HG02678 (cell line): ENCODE measurements at regions not wholly inside any gene's neighbourhood (a gene's known extent, or its start where the extent isn't known, plus 50 kb on each side); places are given as distances from the start of the nearest gene placed in this dataset.
"Not testable (repeated sequence)": the region's sequence is repeated elsewhere in the genome, so short reads cannot be mapped to it uniquely, and the experiment has no call there.

Experiments used
- ATAC-seq: cut with Tn5 transposase; IDR thresholded peaks from one replicate; pipeline ENCODE4 v1.9.1; 2021; ENCODE audit warnings: mild to moderate bottlenecking, moderate library complexity; ENCODE audit not compliant: unreplicated experiment

DNA sequence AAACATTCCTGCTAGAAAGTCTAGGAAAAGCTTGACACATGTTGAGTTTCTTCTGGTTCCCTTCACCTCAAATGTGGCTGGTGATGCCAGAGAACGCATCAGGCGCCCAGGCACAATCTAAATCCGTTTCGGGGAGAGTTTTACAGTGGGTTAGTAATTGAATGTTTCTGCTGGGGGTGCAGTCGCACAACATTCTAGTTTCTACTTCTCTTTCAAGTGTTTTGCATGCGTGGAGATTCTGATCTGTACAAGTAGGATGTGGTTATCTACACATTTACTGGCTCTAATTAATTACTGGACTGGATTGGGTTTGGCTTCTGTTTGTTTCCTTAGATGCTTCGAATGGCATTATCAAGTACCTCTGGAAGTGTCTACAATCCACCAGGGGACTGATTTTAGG is 173.8 kb downstream of the TMEM26 start:
- peak; percentile 96 for ATAC-seq

DNA sequence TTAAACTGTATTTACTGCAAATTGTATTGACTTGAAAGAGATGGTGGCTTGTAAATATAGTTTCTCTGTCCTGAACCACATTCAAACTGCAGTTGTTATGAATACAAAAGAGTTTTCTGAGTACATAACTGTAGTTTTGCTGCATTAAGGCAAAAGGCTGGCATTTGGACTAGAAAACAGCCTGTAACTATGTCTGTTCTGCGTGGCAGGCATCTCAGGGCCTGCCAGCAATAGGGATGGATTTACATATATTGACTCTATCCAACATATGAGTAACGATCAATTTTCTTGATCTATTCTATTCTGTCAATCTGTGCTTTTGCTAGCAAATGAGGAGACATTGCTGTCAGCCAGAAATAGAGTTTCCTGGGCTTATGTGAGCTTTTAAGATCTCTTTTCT is 174.6 kb downstream of the TMEM26 start:
- no peak for ATAC-seq

DNA sequence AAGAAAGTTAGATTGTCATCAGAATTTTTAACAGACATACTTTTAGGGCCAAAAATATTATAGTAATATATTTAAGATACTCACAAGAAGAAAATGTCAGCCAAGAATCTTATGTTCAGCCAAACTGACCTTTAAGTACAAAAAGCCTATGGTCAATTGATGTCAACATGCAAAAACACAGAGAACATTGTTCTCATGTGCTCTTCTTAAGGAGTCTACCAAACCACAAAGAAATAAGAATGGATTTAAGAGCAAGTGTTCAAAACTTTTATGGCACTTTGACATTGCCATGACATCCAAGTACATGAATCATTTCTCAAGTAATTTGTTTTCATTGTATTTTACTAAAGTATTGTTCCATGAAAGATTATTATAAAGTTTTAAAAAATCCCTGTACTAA is 180.4 kb downstream of the TMEM26 start:
- ATAC-seq, result no peak

DNA sequence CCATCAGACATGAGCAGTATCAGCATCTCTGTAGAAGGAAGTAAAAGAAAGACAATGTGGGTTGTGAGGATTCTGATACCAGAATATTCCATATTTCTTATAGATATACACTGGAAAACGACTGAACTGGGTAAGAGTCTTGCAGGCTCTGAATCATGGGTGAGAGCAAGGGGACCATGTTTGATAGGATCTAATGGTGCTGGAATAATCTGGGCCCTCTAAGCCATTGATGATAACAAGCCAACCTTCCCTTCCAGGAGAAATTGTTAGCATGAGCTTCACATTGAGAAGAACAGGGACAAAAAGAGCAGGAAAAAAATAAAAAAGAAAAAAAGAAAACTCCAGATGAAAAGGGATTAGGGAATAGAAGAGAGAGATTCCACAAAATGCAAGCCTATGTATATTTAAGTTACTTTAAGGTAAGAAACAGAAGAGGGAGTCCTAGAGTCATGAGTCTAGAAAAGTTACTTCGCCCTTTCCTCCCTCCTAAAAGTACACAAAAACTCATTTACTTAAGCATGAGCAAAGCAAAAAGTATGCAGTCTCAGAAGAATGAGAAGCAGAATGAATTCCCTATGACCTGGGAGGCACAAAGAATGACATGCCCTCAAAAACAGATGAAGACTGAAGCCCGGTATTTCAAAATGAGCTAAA is 181.9 kb downstream of the TMEM26 start:
- no peak for ATAC-seq

DNA sequence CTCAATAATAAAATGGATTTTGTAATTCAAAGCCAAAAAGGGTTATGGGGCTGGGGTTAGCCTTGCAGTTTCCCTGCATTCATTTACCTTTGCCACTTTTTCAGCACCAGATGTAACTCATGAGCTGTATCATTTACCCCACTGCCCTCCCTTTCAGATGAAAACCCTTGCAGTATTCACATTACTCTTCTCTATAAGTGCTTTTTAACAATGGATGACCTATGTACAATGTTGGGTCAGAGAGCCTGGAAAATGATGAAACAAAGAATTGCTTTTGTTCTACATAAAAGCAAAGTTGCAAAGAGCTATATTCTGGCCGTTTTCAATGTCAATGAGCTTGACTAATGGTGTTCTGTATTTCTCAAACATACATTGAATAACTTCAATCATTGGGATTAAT is 189.7 kb downstream of the TMEM26 start:
- ATAC-seq, result no peak

DNA sequence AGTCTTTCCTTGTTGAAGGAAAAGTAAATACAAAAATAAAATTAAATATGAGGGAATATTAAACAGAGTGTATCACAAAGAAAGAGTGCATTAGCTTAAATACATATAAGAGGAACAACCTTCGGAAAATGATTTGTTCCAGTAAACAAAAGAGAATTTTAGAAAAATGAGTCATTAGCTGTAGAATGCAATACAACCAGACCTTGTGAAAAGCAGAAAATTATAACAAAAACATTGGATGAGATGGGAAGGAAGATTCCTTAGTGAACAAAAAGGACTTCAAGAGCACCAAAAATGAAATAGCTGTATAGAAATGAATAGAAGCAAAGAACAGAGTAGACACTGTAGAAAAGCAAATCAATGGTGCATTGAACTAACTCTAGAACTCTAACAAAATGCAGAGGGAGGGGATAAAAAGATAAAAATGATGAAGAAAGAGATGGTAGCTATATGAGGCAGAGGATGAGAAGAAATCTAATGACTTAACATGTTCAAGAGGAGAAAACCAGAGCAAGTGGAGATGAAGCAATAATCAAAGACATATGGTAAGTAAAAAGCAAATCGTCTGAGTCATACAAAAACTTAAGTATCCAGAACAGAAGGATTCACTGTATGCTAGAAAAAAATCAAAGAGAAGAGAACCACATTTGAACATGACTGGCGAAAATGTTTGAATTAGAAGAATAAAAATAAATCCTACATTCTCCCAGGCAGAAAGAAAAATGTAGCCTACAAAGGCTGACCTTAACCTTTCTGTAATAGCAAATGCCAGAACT is 190.5 kb downstream of the TMEM26 start:
- no peak for ATAC-seq

DNA sequence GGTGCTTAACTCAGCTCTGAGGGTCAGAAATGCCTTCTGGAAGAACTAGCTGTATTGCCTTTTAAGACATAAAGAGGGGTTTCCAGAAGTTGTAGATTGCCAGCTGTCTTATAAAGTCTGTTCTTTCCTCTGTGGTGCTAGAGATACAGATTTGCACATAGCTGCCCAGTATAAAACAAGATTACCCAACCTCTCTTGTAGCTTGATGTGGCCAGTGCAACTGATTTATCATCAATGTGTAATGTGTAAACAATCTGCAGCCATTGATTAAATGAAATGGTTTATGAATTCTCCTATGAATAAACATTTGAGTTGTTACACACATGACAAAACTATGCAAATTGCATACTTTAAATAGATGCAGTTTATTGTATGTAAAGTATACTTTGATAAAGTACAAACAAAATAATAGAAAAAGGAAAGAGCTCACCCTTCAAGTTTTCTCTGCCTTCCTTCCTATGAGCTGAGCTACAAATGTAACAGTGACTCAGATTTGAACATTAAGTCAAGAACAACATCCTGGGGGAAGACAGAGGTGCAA is 195.2 kb downstream of the TMEM26 start:
- no peak for ATAC-seq

DNA sequence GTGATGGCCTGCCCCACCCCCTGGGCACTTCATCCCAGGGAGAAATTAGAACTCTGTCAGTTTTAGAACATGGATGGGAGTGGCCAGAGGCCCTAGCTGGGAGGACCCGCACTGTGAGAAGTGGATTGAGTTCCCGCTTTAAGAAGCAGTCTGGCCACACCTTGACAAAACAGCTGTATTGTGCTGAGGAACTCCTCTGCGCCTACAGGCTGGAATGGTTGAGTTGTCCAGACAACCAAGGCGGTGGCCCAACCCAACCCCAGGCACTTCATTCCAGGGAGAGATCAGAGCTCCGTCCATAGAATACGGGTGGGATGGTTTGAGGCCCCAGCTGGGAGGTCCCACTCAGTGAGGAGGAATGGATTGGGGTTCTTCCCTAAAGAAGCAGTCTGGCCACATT is 196.0 kb downstream of the TMEM26 start:
- no peak for ATAC-seq

DNA sequence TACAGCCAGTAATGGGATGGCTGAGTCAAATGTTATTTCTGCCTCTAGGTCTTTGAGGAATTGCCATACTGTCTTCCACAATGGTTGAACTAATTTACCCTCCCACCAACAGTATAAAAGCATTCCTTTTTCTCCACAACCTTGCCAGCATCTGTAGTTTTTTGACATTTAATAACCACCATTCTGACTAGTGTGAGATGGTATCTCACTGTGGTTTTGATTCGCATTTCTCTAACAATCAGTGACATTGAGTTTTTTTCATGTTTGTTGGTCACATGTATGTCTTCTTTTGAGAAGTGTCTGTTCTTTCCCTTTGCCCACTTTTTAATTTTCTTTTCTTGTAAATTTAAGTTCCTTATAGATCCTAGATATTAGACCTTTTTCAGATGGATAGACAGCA is 200.9 kb downstream of the TMEM26 start:
- ATAC-seq, result not testable (repeated sequence)

DNA sequence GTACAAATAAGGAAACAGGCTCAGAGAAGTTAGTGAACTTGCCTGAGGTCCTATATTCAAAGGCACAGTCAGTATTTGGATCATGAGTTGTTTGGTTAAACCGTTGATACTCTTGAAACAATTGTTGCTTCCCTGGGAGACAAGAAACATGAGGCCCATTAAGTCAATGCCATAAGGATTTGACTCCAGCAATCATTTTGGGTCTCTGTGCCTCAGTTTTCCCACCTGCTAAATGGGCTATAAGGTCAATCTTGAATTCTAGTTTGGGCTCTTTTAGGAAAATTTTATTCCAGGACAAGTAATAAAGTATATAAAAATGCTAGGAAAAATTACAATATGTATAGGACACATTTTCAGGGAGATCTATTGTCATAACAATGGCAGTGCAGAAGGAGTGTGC is 202.1 kb downstream of the TMEM26 start:
- ATAC-seq, result no peak

DNA sequence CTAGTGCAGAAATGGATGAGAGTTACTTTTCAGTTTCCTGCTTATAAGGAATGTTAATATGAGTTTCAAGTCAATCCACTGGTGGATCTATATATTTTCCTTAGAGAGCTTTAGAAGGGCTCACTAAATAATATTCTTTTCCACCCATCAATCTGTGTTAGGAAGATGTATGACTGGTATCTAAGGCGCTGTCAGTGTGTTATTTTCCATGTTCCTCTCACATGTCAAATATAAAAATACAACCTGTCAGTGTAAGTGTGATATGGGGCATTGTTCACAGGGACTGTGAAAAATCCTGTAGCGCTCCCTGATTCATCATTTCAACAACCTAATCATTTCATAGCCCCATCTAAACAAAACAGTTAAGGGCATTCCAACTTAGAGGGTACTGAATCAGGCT is 203.1 kb downstream of the TMEM26 start:
- no peak for ATAC-seq

DNA sequence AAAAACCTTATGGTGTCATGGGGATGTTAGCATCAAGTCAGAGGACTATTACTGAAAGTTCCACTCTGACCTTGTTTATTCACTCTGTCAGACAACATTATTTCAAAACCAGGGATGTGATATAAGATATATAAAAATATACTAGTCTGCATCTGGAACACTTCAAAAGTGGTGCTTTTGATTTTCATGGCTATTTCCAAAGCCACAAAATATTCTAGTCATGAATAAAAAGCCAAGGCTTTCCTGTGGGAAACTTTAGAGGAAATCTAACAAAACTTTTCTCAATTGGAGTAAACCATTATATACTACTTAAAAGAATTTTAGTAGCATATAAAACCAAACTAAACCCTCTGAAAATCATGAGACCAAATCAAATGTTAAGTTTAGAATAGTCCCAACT is 205.2 kb downstream of the TMEM26 start:
- no peak for ATAC-seq

DNA sequence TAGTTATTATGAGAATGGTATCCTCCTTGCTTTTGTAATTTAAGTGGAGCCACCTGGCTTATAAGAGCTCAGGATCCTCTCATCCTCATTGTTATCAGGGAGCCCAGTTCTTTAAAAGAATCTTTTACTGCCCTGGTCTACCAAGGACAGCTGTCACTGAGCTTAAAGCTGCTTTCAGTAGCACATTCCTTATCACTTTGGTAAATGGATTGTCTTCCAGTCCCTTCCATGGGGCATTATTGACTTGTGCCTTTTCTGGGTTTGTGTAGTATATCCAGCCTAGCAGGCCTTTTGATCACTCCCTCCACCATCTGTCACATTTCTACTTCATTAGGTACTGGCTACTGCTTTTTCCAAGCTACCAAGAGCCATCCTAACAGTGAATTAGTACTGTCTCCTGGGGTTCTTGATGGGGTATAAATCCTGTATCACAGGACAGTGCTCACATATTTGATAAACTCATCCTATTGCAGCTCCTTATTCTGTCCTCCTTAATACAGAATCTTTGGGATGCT is 208.9 kb downstream of the TMEM26 start:
- ATAC-seq, result no peak

DNA sequence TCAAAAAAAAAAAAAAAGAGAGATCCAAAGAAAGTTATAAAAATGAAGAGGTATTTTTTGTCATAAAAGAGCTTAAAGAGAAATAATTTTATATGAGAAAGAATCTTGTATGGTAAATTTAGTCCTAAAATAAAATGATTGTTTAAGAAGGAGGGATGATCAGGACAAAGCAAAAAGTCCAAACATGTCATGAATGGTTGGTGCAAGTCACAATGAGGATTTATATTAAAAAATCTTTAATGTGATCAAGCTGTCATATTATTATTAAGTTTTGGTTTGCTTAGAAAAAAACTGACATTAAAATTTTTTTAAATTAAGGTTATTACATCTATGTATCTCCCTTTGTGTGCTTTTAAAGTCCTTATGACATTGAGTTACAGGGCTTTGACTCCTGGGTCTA is 220.4 kb downstream of the TMEM26 start:
- ATAC-seq, result no peak

DNA sequence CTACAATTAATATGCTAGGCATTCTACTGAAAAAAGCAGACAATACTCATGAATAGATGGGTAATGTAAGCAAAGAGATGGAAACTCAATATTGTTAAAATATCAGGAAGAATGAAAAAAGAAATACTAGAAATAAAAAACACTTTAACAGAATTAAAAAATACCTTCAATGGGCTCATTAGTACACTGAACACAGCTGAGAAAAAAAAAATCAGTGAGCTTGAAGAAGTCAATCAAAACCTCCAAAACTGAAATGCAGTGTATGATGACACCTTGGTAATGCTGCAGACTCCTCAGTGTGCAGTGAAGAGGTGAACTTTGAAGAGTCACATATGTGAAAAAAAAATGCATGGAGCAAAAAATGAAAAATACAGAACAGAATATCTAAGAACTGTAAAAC is 227.2 kb downstream of the TMEM26 start:
- no peak for ATAC-seq

DNA sequence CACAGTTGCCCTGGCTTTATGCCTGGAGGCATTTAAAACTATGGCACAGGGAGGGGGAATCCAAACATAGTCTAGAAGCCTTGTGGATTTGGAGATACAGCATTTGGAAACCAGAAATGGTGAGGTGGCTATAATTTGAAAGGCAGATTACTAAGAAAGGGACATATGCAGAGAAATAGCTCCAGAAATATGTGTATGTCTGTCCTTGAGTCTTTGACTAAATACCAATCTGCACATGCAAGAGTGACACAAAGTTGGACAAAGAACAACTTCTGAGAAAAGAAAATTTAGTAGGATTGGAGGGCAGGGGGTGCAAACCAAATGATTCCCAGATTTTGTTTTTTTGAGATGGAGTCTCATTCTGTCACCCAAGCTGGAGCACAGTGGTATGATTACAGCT is 229.6 kb downstream of the TMEM26 start:
- ATAC-seq, result no peak

DNA sequence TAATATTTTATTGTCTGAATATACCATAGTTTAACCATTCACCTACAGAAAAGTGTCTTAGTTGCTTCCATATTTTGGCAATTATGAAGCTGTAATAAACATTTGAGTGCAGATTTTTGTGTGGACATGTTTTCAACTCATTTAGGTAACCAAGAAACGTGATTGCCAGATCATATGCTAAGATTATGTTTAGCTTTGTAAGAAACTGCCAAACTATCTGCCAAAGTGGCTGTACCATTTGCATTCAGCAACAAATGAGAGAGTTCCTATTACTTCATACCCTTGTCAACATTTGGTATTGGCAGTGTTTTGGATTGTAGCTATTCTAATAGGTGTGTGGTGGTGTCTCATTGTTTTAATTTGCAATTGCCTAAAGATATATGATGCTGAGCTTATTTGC is 233.5 kb downstream of the TMEM26 start:
- ATAC-seq, result no peak

DNA sequence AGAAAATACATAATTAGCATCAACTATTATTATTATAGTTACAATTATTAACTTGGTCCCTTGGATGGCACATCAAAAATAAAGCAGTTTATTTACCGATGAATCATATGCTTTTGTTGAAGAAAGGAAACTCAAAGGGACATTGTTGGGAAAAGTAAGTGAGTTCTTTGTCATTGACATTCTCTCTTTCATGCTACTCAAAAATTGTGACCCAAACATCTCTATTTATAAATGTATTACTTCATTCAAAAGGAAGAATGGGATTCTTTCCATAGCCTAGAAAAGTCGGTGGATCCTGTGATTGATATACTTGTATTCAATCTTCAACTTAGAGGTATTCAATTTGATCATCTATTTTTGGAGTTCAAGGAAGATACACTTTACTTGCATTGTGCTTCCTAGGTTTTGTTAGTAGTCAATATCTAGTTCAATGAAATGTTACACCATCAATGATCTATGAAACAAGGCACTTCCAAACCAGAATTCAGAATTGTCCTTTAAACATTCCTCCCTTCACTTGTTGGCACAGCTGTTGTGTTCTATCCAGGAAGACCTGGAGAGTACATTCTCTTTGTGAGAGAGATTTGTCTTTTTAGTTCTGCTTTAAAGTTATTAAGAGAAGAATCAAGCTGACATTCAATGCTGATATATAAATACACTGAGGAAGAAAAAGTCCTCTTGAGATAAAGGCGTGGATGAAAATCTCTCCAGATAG is 235.2 kb downstream of the TMEM26 start:
- no peak for ATAC-seq

DNA sequence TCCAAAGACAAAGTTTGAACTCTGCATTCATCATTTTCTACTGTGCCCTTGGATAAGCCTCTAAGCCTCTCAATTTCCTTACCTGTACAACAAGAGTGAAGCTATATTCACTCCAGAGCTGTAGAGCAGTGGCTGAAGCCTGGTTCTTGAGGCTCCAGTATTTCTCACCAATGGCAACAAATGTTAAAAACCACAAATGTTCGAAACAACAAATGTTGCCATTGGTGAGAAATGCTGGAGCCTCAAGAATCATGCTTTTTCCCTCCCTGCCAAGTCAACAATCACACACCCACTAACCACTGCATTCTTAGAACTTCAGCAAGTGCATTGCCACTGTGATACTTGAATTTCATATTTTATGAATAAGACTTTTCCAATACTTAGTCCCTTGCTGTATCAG is 237.9 kb downstream of the TMEM26 start:
- no peak for ATAC-seq

DNA sequence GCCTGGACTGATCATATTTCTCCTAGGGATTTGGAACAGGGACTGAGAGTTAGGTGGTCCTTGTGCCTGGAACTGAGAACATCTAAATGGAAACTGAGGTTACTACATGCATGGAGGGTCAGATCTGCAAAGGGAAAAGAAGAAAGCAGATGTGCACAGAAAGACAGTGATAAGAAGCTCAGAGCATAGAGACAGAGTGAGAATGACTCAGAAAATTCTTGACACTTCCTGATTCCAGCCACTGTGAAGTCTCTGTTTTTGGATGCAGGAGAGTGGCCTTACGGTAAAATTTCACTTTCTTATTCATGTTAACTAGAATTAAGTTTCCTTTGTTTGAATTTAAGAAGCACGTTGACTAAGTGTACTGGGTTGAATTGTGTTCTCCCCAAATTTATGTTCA is 241.7 kb downstream of the TMEM26 start:
- no peak for ATAC-seq

DNA sequence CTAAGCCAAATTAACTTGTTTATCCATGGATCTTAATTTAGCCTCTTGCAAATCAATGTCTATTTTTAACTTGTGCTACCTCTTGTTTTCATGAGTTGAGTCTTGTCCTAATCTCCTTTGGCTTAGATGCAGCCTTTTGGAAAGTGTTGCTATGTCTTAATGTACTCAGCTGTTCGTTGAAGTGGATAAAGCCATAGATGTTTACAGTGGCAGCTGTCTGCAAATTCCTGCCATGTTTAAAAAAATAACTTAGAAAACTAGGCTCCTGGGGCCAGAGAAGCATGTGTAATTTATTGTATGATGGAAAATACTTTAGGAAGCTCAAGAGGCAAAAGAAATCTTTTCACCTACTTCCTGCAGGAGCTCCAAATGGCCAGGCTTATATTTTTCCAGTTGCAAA is 253.1 kb upstream of the RHOBTB1 start:
- no peak for ATAC-seq

DNA sequence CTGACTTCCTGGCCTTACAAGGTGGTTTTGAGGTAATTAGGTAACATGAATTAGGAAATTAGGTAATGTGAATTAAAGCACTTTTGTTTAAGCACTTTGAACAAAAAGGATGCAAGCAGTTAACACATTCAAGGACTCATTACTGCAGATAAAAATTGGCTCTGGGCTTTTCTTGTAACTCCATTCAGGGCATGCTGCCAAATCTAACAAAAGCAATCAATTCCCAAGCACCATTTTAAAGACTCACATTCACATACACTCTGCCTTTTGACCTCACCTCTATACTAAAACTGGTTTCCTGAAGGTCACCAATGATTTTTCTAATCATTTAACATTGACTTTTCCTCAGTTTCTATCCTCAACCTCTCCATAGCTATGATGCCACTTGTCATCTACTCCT is 251.2 kb upstream of the RHOBTB1 start:
- no peak for ATAC-seq
